ENCODE measurements at regions not wholly inside any gene's neighbourhood (a gene's known extent, or its start where the extent isn't known, plus 50 kb on each side); places are given as distances from the start of the nearest gene placed in this dataset.

- H3K27ac ChIP-seq (ENCODE audit: insufficient read length, low read depth, low read length), result no peak overlapping the region
- no peaks in the 10 kb centered on the region for H3K79me1 ChIP-seq (ENCODE audit: insufficient read depth, low read depth, low read length, poor library complexity, severe bottlenecking)
- no peak overlapping the region for H2AK5ac ChIP-seq (ENCODE audit: insufficient read length, low read length)
- no peak overlapping the region for H3K14ac ChIP-seq (ENCODE audit: insufficient read depth, low read length)
- Mint-ChIP-seq H3K27me3 (ENCODE audit: low read depth) (no peaks in the 10 kb centered on the region), H3K4me1 (no peaks in the 10 kb centered on the region), H3K9me3 (peaks cover 3 to 9% of the 10 kb centered on the region in 2 experiments; a peak in 4 of 5 replicates), H3K27ac (no peak overlapping the region), H3K36me3 (ENCODE audit: insufficient read depth in 1 of 3, low read depth in 3 of 3) (peaks cover 0 to 10% (median 6%) of the 10 kb centered on the region in 3 experiments; a peak in 4 of 7 replicates), H3K4me3 (no peak overlapping the region)
- no peak overlapping the region for H3T11ph ChIP-seq (ENCODE audit: low read length)
- no peak overlapping the region for H3K23ac ChIP-seq (ENCODE audit: insufficient read length, low read depth, low read length)
- no peak overlapping the region for H2BK15ac ChIP-seq (ENCODE audit: low read depth, low read length)
- H2AFZ ChIP-seq (ENCODE audit: low read length), result no peak overlapping the region
- TF ChIP-seq CTCF (conservative IDR thresholded peaks at IDR 0.05), result no peak
- H2BK20ac ChIP-seq (ENCODE audit: low read depth, low read length, poor library complexity, severe bottlenecking), result no peak overlapping the region
- H2BK12ac ChIP-seq (ENCODE audit: insufficient read length, low read depth, low read length), result no peak overlapping the region
- no CpG with 5 or more reads among the region's 2 CpGs for WGBS (ENCODE audit: extremely low coverage, insufficient read length, low lambda C conversion rate)
- DNase-seq, result no peak
- no peak overlapping the region for H2BK120ac ChIP-seq (ENCODE audit: low read depth, low read length, poor library complexity, severe bottlenecking)
- H3K9me3 ChIP-seq (ENCODE audit: control insufficient read depth, low read depth, low read length), result no peaks in the 10 kb centered on the region
- no peak overlapping the region for H3K4ac ChIP-seq (ENCODE audit: low read depth, low read length)
- H3K9ac ChIP-seq (ENCODE audit: extremely low read depth, insufficient read length, low read length), result no peak overlapping the region
- H3K27me3 ChIP-seq (ENCODE audit: insufficient read depth, low read length), result no peaks in the 10 kb centered on the region
- no peak overlapping the region for H2BK5ac ChIP-seq (ENCODE audit: insufficient read length, low read length)
- no peaks in the 10 kb centered on the region for H3K79me2 ChIP-seq (ENCODE audit: insufficient read depth, low read length)
- H4K20me1 ChIP-seq (ENCODE audit: control insufficient read depth, insufficient read depth, insufficient read length), result no peaks in the 10 kb centered on the region
- no peak overlapping the region for H3K56ac ChIP-seq (ENCODE audit: insufficient read length, low read depth, low read length)
- H4K8ac ChIP-seq (replicated peaks; ENCODE audit: insufficient read length, low read depth, low read length), result no peak overlapping the region
- H3K23me2 ChIP-seq (ENCODE audit: insufficient read length, low read depth, low read length, poor library complexity, severe bottlenecking), result no peaks in the 10 kb centered on the region
- H4K5ac ChIP-seq (ENCODE audit: insufficient read length, low read depth, low read length), result no peak overlapping the region
- no peaks in the 10 kb centered on the region for H3K4me1 ChIP-seq (ENCODE audit: insufficient read depth, low read length)
- no peak overlapping the region for H3K4me2 ChIP-seq (ENCODE audit: insufficient read depth, insufficient read length, low read length)
- H3K18ac ChIP-seq (ENCODE audit: insufficient read length, low read depth, low read length), result no peak overlapping the region
- no peak overlapping the region for H4K91ac ChIP-seq (ENCODE audit: insufficient read length, low read depth, low read length)
Measured at GRCh38 chr5:19264821-19265220, 723.2 kb downstream of the CDH18 start.

Measured in H9 (cell line).